GM12892 (cell line): ENCODE measurements at regions not wholly inside any gene's neighbourhood (a gene's known extent, or its start where the extent isn't known, plus 50 kb on each side); places are given as distances from the start of the nearest gene placed in this dataset.

Source experiments
- POLR2A ChIP-seq: IDR thresholded peaks from 2 replicates; pipeline ENCODE4 v1.6.1; 2011; ENCODE audit warnings: low read depth, low read length, control low read depth
- POLR2AphosphoS5 ChIP-seq: IDR thresholded peaks from 2 replicates; pipeline ENCODE4 v1.6.1; 2011; ENCODE audit warnings: low read depth, low read length, control low read depth
- TAF1 ChIP-seq: IDR thresholded peaks from 2 replicates; pipeline ENCODE4 v1.6.1; 2011; ENCODE audit warnings: low read depth, mild to moderate bottlenecking, control low read depth, low read length, borderline replicate concordance

GRCh38 chr4:129978315-129978714, 882.4 kb downstream of the C4orf33 start:
- TF ChIP-seq POLR2A (no peak), POLR2AphosphoS5 (no peak), TAF1 (no peak)
